ENCODE measurements at regions not wholly inside any gene's neighbourhood (a gene's known extent, or its start where the extent isn't known, plus 50 kb on each side); places are given as distances from the start of the nearest gene placed in this dataset.

DNA sequence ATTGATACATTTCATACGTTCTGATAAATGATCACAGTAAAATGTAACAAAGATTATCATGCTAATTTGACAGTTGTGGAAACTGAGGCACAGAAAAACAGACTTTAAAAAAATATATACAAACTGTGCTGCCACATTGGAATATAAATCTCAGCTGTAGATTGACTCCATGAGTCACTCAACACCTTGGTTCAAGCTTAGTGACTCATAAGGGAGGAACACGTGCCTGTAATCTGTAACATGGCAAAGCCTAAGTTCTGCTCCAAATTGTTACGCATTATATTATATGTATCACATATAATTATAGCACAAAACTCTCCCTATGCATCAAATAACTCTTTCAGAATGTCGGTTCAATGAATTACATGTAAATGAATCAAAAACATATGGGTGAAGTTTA, 1047.5 kb downstream of the GATA3 start:
- POLR2A ChIA-PET, result no interaction called here

More for the DNA sequence above, 1047.5 kb downstream of the GATA3 start:
- FAIRE-seq (no peak), DNase-seq (ENCODE audit: low read depth, low spot score) (no peak)
- TF ChIP-seq EZH2 (IDR thresholded peaks at IDR 0.05; ENCODE audit: borderline replicate concordance, low read depth, low read length, severe bottlenecking), result no peak
- TF ChIP-seq JUN (IDR thresholded peaks at IDR 0.05; ENCODE audit: borderline replicate concordance, insufficient read depth, insufficient read length, low read depth), result no peak
- no peak for TF ChIP-seq POLR2AphosphoS5 (IDR thresholded peaks at IDR 0.05; ENCODE audit: insufficient read depth, low read depth, low read length)
- no peak for TF ChIP-seq FOS (IDR thresholded peaks at IDR 0.05; ENCODE audit: borderline replicate concordance, insufficient read depth, low read length)
- no peak for TF ChIP-seq GATA2 (IDR thresholded peaks at IDR 0.05; ENCODE audit: insufficient read depth, insufficient read length, low read depth, low read length)
- TF ChIP-seq MYC (IDR thresholded peaks at IDR 0.05; ENCODE audit: low read depth, low read length), result no peak
- TF ChIP-seq, protein P1, sequence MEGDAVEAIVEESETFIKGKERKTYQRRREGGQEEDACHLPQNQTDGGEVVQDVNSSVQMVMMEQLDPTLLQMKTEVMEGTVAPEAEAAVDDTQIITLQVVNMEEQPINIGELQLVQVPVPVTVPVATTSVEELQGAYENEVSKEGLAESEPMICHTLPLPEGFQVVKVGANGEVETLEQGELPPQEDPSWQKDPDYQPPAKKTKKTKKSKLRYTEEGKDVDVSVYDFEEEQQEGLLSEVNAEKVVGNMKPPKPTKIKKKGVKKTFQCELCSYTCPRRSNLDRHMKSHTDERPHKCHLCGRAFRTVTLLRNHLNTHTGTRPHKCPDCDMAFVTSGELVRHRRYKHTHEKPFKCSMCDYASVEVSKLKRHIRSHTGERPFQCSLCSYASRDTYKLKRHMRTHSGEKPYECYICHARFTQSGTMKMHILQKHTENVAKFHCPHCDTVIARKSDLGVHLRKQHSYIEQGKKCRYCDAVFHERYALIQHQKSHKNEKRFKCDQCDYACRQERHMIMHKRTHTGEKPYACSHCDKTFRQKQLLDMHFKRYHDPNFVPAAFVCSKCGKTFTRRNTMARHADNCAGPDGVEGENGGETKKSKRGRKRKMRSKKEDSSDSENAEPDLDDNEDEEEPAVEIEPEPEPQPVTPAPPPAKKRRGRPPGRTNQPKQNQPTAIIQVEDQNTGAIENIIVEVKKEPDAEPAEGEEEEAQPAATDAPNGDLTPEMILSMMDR (IDR thresholded peaks at IDR 0.05; ENCODE audit: extremely low read depth in 1 of 2, insufficient read depth in 1 of 2, low read depth in 1 of 2, low read length in 2 of 2), result no peak
- no peak for TF ChIP-seq POLR2A (IDR thresholded peaks at IDR 0.05; ENCODE audit: low read depth, low read length)
- TF ChIP-seq, protein P2, sequence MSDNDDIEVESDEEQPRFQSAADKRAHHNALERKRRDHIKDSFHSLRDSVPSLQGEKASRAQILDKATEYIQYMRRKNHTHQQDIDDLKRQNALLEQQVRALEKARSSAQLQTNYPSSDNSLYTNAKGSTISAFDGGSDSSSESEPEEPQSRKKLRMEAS (IDR thresholded peaks at IDR 0.05; ENCODE audit: insufficient read depth, insufficient read length), result no peak
- CTCF ChIA-PET, result no interaction called here
- Histone ChIP-seq H3K9me1 (replicated peaks; ENCODE audit: control insufficient read depth, extremely low read depth, insufficient read depth, low read length) (no peaks in the 10 kb centered on the region), H3K79me2 (ENCODE audit: control insufficient read depth, insufficient read depth, low read length) (no peaks in the 10 kb centered on the region), H3K4me1 (ENCODE audit: control insufficient read depth, extremely low read depth, insufficient read depth, low read length) (no peaks in the 10 kb centered on the region), H3K4me3 (replicated peaks in 1 of 3; ENCODE audit: insufficient read depth in 1 of 3, low read depth in 1 of 3, low read length in 3 of 3) (no peak overlapping the region), H2AFZ (ENCODE audit: low read depth, low read length) (no peak overlapping the region), H3K27ac (ENCODE audit: insufficient read depth, low read depth, low read length) (no peak overlapping the region), H3K9me3 (replicated peaks; ENCODE audit: control insufficient read depth, insufficient read depth, low read length) (no peaks in the 10 kb centered on the region), H3K27me3 (ENCODE audit: control insufficient read depth in 2 of 2, insufficient read depth in 2 of 2, low read length in 2 of 2) (no peaks in the 10 kb centered on the region), H3K9ac (replicated peaks; ENCODE audit: extremely low read depth, insufficient read depth, low read length) (no peak overlapping the region), H4K20me1 (replicated peaks; ENCODE audit: control insufficient read depth, extremely low read depth, insufficient read depth, low read length) (no peaks in the 10 kb centered on the region), H3K36me3 (ENCODE audit: control insufficient read depth in 2 of 2, extremely low read depth in 1 of 2, insufficient read depth in 2 of 2, low read length in 2 of 2) (no peaks in the 10 kb centered on the region), H3K4me2 (ENCODE audit: insufficient read depth, low read length) (no peak overlapping the region)
- intact Hi-C loops (cut with micrococcal nuclease), result no loop called here
- no TSS peak for BruUV-seq (replicated peaks)
- dilution Hi-C loops (cut with MboI; ENCODE audit: extremely low pct_ligation_motif_present, low sequenced_read_pairs), result no loop called here

Measured in endothelial cell of umbilical vein (primary cell).